ENCODE measurements at regions not wholly inside any gene's neighbourhood (a gene's known extent, or its start where the extent isn't known, plus 50 kb on each side); places are given as distances from the start of the nearest gene placed in this dataset.

- TF ChIP-seq CTCF (IDR thresholded peaks at IDR 0.05) (no peak), POLR2A (IDR thresholded peaks at IDR 0.05) (no peak)
Observed at GRCh38 chrX:142733327-142733726, 292.4 kb upstream of the SPANXN4 start.
